ENCODE measurements at regions not wholly inside any gene's neighbourhood (a gene's known extent, or its start where the extent isn't known, plus 50 kb on each side); places are given as distances from the start of the nearest gene placed in this dataset.
A peak's percentile ranks its signal among the peaks of the same experiment; 100 is the strongest.
"Not testable (repeated sequence)": the region's sequence is repeated elsewhere in the genome, so short reads cannot be mapped to it uniquely, and the experiment has no call there.

- DNase-seq (ENCODE audit: low spot score) = no peak
Observed at GRCh38 chr14:44385906-44386305, 121.2 kb downstream of the FSCB start.

DNA sequence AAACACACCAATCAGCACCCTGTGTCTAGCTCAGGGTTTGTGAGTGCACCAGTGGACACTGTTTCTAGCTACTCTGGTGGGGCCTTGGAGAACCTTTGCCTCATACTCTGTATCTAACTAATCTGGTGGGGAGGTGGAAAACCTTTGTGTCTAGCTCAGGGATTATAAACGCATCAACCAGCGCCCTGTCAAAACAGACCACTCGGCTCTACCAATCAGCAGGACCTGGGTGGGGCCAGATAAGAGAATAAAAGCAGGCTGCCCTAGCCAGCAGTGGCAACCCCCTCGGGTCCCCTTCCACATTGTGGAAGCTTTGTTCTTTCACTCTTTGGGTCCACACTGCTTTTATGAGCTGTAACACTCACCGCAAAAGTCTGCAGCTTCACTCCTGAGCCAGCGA lies 121.8 kb downstream of the FSCB start:
- not testable (repeated sequence) for DNase-seq (ENCODE audit: low spot score)

- DNase-seq (ENCODE audit: low spot score) = not testable (repeated sequence)
Observed at GRCh38 chr14:44384601-44385293, 122.3 kb downstream of the FSCB start.

DNA sequence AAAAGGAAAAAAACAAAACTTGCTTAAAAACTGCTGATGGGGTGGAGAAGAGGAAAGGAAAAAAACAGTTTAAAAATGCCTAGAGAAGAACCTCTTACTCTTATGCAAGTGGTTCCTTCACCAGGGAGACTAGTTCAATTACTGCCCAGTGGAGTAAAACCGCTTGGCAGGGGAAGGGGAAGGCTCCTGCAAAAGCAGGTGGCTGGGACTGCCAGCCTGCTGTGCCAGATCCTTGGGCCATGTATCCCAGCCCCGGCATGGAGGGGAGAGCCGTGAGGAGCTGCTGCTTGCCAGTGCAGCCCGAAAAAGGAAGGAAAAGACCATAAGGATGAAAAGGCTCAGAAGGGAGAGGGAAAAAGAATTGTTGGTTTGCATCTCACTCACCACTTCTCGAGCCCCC lies 123.0 kb downstream of the FSCB start:
- no peak for DNase-seq (ENCODE audit: low spot score)

DNA sequence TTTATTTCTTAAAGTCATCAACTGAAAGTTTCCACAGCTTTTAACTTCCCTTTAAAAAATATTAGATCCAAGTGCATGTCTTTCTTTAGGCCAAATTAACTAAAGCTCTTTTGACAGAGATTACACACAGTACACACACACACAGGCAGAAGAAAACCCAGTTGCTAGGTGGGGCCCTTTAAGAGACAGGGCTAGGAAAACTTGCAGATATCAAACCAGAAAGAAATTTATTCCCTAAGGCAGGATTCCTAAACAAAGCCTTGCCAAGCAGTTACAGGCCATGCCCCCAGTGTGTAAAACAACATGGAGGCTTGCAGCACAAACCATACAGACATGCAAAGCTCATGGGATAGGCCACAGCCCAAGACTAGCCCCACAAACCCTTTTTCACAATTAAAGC lies 123.4 kb downstream of the FSCB start:
- no peak for DNase-seq (ENCODE audit: low spot score)

GRCh38 chr14:44379292-44379977 lies 127.6 kb downstream of the FSCB start:
- no peak for DNase-seq (ENCODE audit: low spot score)

DNA sequence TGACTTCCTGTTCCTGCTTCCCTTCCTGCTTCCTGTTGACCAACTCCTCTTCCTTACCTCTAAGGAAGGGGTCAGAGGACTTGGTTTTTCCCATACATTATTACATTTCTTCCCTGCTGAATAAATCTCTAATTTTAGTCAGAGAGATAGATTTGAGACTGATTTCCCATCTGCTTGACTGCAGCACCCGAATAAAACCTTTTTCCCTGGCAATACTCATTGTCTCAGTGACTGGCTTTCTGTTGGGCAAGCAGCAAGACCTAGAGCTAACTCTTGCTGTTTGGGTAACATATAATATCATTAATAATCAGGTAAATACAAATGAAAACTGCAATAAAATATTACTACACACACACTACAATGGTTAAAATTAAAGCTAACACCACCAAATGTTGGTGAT lies 132.2 kb downstream of the FSCB start:
- DNase-seq (ENCODE audit: low spot score) = no peak

DNA sequence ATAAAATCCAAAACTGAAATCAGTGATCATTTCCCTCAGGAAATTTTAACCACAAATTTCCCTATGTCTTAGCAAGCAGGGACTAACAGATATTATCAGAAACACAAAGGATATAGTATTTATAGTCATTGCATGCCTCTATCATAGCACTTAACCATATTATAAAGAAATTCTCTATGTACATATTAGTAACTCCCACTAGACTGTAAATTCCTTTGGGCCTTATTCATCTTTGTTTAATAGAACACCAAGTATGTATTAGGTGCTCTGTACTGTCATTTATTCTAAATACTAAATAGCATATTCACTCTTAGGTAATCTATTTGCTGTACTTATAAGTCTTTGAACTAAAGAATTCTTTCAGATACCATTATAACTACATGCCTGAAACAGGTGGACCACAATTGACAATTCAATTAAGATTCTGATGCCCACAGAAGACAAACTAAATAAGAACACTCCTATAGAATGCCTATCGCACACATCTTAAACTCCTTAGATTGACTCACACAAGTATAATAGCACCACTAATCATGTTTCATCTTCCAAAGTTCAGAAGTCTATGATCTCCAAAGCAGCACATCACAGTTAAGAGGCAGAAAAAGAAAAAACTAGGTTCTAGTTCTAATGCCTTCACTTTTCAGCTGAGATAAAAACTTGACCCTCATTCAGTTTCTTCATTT lies 134.1 kb downstream of the FSCB start:
- no peak for DNase-seq (ENCODE audit: low spot score)

DNA sequence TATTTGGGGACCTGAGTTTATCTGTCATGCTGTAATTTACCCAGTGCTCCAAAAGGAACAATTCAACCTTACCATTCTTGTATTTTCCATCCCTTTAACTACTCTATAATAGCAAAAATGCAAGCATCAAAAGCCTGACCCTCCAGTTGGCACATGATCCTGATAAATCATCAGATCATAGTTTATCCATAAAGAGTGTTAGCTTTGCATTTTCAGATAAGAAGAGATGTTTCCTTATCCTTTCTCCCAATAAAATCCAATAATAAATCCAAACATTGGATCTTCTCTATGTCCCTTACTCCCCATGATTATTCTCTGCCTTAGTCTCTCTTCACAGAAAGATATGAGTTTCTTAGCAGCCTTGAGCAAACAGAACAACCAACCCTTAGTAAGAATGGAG lies 134.9 kb downstream of the FSCB start:
- no peak for DNase-seq (ENCODE audit: low spot score)

DNA sequence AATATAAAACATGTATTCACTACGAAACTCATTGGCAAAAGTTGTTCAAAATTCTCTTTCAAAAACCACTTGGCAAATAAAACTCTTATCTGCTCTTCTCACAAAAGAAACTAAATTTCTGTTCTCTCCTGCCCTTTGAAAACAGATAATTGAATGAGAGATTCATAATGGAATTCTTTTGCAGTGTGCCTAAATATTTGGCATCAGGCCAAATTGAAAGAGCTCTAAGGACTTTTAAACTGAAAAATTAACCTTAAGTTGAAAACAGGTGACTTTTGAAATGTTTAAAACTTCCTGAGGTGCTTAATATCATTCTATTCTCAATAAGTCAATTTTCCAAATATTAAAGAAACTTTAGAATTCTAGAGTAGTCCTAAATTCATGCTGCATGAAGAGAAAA lies 136.4 kb downstream of the FSCB start:
- DNase-seq (ENCODE audit: low spot score) = no peak

GRCh38 chr14:44369401-44370123 lies 137.5 kb downstream of the FSCB start:
- no peak for DNase-seq (ENCODE audit: low spot score)

DNA sequence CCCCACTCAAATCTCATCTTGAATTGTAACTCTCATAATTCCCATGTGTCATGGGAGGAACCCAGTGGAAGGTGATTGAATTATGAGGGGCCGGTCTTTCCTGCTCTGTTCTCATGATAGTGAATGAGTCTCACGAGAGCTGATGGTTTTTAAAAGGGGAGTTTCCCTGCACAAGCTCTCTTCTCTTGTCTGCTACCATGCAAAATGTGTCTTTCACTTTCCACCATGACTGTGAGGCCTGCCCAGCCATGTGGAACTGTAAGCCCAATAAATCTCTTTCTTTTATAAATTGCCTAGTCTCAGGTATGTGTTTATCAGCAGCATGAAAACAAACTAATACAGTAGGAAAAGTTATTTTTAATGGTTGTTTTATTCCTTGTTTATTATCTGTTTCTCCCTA lies 146.0 kb downstream of the FSCB start:
- DNase-seq (ENCODE audit: low spot score) = no peak

DNA sequence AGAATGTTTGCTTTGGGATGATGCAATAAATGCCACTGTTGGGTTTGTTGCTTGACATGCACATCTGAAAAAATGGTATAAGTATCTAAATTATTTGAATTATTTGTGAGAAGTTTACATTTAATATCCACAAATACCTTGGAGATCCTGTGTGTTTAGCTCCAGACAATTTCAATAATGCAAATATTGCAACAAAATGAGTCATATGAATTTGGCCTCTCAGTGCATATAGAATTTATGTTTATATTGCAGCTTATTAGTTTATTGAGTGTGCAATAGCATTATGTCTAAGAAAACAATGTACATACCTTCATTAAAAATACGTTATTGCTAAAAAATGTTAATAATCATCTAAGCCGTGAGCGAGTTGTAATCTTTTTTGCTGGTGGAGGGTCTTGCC lies 153.3 kb downstream of the FSCB start:
- DNase-seq (ENCODE audit: low spot score) = no peak

DNA sequence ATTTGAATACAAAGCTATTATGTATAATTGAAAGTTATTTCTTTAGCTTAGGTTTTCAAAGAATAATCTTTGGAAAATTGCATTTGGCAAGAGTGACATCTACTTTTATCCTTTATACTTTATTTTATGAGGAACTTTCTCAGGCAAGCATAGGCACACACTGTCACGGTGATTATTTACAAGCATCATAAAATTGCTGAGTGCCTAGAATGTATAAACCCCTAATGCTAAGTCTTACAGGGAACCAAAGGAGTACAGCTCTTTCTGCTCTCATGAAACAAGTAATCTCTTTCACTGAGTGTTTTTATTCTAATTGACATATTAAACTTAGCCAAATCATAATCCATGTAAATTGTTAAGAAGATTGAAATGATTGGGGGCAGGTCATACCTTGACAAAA lies 154.9 kb downstream of the FSCB start:
- no peak for DNase-seq (ENCODE audit: low spot score)

- DNase-seq (ENCODE audit: low spot score) = no peak
Observed at GRCh38 chr14:44347316-44347715, 159.8 kb downstream of the FSCB start.

DNA sequence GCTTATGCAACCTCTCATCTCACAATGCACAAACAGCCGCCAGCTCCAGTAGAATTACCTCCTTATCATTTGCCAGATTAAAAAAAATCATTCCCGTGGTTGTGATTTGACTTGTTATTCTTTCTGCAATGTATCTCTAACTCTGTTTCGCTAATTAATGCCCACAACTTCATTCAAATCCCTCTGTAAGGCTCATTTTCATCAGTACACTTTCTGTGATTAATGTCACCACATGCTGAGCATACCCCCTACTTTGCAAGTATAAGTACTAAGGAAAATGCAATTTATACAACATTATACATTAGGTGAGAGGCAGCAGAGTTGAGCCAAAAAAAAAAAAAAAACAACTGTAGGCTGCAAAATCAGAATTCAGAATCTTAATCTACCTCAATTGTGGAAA lies 166.0 kb downstream of the FSCB start:
- DNase-seq (ENCODE audit: low spot score) = no peak

DNA sequence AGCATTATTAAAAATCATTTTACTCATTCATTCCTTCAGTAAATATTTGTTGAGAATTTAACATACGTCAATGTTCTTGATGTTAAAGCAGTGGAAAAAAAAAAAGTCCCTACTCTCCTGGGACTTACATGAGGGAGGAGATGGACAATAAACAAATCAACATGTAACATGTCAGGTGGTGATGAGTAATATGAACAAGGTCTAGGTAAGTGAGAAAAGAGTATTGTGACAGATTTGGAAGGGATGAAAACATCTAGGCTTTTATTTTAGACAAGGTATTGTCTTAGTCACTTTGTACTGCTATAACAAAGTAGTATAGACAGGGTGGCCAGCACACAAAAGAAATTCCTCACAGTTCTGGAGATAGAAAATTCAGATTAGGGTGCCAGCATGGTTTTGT lies 167.2 kb downstream of the FSCB start:
- DNase-seq (ENCODE audit: low spot score) = no peak

DNA sequence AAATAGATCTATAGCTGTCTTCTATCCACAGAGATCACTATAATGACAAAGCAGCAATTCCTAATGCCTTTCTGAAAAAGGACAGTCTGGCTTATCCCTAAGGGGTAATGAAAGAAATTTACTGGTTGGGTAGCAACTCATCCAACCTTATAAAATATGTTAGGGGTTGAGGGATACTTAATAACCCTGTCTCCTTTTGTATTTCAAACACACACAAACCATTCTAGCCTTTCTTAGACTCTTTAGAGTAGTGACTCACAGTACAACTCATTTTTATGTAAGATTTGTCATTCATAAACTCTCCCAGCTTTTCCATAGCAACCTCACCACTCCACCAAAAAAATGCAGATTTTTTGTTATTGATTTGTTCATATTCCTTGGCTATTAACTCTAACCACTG lies 167.9 kb downstream of the FSCB start:
- DNase-seq (ENCODE audit: low spot score) = no peak

GRCh38 chr14:44317441-44317746 lies 189.7 kb downstream of the FSCB start:
- DNase-seq (ENCODE audit: low spot score) = no peak

- DNase-seq (ENCODE audit: low spot score) = peak; percentile 49
Observed at GRCh38 chr14:44316647-44317440, 190.2 kb downstream of the FSCB start.

GRCh38 chr14:44309331-44309730 lies 197.8 kb downstream of the FSCB start:
- DNase-seq (ENCODE audit: low spot score) = no peak

DNA sequence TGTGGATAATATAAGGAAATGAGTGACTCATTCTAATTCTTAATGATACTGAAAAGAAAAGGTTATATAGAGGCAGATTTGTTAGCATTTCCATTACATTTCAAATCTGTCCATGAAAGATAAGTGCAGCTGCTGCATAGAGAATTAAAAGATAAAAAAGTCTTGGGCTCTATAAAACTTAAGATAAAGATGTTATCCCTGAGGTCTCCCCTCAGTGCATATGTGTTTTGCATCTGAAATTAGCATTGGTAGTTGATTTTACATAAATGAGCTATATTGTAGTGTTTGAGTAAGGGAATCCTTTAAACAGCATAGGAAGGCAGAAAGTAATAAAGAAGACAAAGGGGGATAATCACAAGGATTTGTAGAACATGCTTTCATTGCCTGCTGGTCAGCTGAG lies 206.2 kb downstream of the FSCB start:
- no peak for DNase-seq (ENCODE audit: low spot score)

All from hepatic stellate cell (primary cell).